ENCODE measurements at regions not wholly inside any gene's neighbourhood (a gene's known extent, or its start where the extent isn't known, plus 50 kb on each side); places are given as distances from the start of the nearest gene placed in this dataset.

DNA sequence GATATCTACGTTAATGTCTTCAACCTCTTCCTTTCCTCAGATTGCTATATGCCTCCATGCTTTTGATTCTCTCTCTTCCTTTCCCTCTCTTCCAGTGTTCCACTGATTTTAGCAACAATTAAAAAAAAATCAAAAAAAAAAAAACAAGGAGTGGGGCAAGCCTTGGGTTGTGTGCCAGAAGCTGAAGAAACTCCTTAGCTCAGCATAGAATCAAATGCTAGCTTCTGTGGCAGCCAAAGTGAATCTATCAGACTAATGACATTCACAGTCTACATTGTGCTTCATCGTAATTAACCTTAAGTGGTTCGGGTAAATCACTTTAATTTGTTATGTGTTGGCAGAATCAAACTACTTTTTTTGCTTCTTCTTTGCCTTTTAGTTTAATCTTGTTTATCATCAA, 237.3 kb downstream of the TMEM167A start:
- no peak for DNase-seq

DNA sequence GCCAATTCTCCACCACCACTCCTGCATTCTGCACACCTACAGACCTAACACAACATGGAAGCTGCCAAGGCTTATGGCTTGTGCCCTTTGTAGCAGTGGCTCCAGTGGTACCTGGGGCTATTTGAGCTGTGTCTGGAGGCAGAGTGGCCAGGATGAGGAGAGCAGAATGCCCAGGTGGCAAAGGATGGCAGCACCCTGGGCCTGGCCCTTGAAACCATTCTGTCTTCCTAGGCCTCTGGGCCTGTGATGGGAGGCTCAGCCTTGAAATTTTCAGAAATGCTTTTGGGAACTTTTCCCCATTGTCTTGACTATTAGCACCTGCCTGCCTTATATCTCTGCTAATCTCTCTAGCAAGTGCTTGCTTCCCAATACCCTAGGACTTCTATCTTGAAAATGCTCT, 241.7 kb downstream of the TMEM167A start:
- no peak for DNase-seq

DNA sequence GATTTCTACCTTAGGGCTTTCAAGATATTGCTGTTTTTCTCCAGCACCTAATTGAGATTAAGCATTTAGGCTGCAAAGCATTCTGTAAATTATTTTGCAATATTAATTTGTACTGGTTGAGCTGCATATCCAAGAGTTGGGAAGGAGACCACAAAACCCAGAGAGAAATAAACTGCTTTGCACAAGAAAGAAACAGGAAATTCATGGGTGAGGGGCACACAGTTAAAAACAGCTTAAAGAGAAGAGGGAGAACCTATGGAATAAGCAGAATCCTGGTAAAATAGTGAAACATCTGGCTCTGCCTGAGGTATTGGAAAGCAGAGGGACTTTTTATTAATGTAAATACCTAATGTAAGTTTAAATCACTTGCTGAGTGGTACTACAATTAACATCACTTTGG, 243.0 kb downstream of the TMEM167A start:
- no peak for DNase-seq

DNA sequence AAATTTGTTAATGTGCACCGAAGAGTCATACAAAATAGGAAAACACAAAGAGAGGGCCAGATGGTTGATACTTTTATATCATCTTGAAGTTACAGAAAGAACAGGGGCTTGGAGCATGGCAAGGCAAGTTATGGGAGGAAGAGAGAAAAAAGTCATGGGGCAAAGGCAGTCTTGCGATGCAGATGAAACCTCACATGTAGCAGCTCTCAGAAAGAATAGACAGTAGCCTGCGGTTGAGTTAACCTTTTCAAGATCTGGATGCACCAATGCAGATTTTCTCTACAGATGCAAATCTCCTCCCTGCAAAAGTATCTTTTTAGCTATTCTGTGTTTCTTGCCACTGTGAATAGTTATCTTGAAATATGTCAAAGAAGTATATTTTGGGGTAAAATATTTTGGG, 243.9 kb downstream of the TMEM167A start:
- no peak for DNase-seq

GRCh38 chr5:82832445-82832844, 244.7 kb downstream of the TMEM167A start:
- no peak for DNase-seq

- DNase-seq = no peak
Measured at GRCh38 chr5:82828211-82828610, 249.0 kb downstream of the TMEM167A start.

- no peak for DNase-seq
Measured at GRCh38 chr5:82827651-82828050, 249.5 kb downstream of the TMEM167A start.

- no peak for DNase-seq
Measured at GRCh38 chr5:82822634-82822927, 254.6 kb downstream of the TMEM167A start.

GRCh38 chr5:82821846-82822633, 255.2 kb downstream of the TMEM167A start:
- no peak for DNase-seq

DNA sequence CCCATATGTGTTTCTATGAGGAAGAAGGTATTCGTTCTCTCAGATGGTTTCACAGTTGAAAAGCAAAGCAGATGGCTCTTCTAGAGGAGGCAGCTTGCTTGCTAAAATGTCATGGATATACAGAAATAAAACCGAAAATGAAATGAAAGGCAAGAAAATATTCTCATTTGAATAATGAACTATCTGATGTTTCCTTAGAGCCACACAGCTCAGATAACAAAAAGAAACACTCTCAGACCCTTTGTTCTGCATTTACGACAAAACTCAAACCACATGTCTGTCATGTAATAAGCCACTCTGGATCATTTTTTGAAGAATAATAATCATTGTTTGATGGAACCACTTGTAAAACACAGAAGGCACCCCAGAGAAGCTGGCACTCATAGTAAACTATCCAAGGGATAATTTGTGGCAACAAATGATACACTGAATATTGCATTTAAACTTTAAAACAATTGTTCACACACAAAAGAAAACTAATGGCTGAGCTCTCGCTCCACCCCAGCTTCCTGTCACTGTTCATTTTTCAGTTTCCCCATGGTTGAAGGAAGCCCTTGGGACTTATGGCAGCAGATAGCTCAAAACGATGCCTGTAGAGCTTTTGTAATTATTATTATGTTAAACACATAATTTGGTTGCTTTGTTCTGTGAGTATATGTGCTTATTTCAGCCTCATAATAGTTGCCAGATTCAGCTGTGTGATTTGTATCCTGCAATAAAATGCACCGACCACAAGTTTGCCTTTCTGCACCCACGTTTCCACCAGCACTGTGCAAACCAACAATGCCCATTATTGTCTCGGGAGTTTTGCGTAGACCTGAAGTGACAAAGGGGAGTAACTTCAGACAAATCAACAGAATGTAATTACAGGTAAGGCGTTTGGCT, 256.0 kb downstream of the TMEM167A start:
- no peak for DNase-seq

GRCh38 chr5:82820188-82820587, 257.0 kb downstream of the TMEM167A start:
- DNase-seq = no peak

DNA sequence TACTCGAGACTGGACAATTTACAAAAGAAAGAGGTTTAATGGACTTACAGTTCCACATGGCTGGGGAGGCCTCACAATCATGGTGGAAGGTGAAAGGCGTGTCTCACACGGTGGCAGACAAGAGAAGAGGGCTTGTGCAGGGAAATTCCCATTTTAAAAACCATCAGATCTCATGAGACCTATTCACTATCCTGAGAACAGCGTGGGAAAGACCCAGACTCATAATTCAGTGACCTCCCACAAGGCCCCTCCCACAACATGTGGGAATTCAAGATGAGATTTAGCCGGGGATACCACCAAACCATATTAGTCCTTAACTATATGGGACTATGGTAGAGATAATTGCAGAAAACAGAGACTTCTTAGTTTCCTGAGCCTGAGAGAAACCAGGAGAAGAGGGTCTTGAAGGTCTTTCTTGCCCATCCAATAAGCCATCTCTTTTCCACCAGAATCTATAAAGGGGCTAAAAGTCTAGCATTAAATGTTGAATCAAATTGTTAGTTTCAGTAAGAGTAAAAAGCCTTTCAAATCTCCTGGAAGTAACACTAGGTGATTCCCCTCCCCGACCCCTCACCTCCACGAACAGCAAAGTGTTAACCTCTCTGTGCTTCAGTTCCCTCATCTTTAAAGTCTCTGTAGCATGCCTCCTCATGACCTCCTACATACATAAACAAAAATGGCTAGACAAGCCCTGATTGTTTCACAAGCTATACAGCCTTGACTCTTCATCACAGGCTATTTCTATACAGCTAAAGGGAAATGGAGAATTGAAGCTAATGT, 259.1 kb downstream of the TMEM167A start:
- DNase-seq = no peak

- DNase-seq = no peak
Measured at GRCh38 chr5:82816926-82817325, 260.3 kb downstream of the TMEM167A start.

- DNase-seq = peak; percentile 5
Measured at GRCh38 chr5:82815871-82816270, 261.3 kb downstream of the TMEM167A start.

DNA sequence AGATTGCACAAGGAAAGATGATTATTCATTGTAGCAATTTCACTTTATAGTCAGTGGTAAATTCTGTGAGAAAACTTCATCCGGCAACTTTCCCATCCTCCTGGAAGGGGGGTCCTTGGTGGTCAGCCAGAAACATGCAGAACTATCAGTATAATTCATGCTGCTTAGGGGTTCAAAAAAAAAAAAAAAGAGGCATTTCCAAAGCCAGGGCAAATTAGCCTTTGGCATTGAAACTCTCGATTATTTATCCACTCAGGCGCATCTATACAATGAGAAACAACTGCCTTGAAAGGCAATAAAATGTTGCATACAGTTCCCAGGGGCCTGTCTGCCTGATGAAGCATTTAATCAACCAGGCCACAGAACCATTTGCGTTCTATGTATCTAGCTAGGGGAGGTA, 263.3 kb downstream of the TMEM167A start:
- DNase-seq = no peak

- DNase-seq = no peak
Measured at GRCh38 chr5:82812575-82812974, 264.6 kb downstream of the TMEM167A start.

DNA sequence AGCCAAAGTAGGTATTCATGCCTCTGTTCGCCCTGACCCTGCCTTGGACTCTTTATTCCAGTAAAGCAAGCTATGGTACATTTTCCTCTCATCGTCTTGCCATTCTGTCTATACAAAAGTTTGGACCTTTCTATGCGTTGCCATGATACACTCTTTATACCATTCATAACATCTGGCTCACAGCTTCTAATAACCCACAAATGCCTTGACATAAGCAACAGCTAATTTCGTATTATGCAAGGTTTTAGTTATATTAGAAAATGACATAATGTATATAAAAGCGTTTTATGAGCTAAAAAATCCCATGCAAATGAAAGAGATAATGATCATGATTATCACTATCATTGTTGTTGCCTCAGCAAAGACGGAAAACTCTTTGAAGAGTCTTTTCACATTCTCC, 265.7 kb downstream of the TMEM167A start:
- no peak for DNase-seq

DNA sequence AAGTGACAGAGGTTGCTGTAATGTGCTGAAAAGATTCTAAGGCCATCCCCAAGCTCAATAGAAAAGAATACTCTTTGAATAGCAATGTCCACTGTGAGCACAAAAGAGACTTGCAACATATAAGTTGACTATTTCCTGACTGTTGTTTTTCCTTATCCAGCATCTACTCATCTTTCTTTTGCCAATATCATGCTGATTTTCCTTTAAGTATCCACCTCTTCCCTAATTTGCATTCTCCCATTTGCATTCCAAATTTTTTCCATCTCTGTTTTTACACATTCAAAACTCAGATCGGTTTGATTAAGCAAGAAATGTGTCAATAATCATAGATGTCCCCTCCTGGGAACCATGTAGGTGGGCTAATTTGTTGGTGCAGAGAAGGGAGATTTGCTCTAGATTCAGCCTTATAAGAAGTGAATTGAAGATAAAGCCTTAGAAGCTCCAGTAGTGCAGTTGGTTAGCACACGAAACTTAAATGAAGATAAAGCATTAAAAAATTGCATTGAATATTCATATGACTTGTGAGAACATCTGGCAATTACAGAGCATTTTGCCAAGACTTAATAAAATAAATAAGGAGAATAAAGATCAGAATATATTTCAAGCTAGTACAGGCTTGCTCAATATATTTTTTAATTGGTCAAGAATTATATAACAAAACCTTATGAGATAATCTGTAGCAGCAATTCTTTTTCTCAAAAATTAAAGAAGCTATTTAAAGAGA, 267.6 kb downstream of the TMEM167A start:
- no peak for DNase-seq

GRCh38 chr5:82808960-82809359, 268.2 kb downstream of the TMEM167A start:
- DNase-seq = no peak

- no peak for DNase-seq
Measured at GRCh38 chr5:82807021-82807420, 270.2 kb downstream of the TMEM167A start.

- no peak for DNase-seq
Measured at GRCh38 chr5:82806513-82806912, 270.7 kb downstream of the TMEM167A start.

DNA sequence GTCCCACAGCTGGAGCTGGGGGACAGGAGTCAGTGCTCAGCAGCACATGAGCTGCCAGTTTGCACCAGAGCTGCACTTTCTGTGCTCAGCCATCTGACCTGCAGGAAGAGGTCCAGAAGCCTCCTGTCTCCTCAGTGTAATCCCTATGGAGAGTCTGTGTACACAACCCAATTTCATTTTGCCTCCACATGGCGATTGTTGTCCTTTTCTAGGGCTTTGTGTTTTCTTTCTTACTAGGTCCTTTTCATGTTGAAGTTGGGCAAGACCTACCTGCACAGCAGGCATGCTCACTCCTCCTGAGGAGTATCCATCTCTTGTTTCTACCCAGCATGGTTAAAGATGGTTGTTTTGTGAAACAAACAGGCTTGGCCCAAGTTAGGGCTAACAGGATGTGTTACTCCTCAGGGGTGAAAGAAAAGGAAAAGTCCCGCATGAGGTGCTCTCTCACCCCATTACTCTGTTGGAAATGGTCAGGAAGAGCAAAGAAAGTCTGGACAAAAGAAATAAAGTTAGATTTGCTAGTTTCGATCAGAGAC, 273.0 kb downstream of the TMEM167A start:
- no peak for DNase-seq

DNA sequence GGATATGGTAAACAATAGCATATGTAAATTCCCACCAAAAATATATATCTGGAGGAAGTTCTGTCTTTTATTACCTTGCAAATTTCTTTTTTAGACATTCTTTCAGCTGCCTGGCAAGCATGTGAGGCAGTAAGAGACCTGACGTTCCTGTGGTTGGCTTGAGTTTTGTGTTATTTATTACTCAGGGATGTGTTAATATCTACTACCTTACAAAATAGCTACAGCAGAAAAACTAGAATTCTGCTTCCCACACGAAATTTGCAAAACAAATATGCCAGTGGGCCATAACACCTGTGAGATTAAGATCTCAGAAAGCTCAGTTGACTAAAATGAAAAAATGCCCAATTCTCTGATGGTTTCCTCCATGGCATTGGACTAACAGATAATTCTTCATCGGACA, 274.2 kb downstream of the TMEM167A start:
- no peak for DNase-seq
